T-cell (primary cell): ENCODE measurements at regions not wholly inside any gene's neighbourhood (a gene's known extent, or its start where the extent isn't known, plus 50 kb on each side); places are given as distances from the start of the nearest gene placed in this dataset.

Experiments
- ATAC-seq, 4 experiments: fragments of 200-7000 bp in 3 of 4; fragments of 150-1000 bp in 1 of 4; cut with Tn5 transposase; replicated peaks in 1 of 4; 1 replicate in 3 of 4; 2 replicates in 1 of 4; pipeline ENCODE4 v1.10.0; 2021; ENCODE audit warnings: moderate library complexity in 3 of 4, mild to moderate bottlenecking in 2 of 4, moderate number of reproducible peaks in 1 of 4
- CTCF ChIA-PET, 2 donors: fragments of 300-600 bp; sonication (Branson Sonifier 250); formaldehyde crosslinking; loops; one replicate each; lab custom pipeline; 2022; ENCODE audit warnings: antibody characterized with exemption in 2 of 2; lab: Charles Lee
- POLR2A ChIA-PET, 2 donors: fragments of 300-600 bp; sonication (Branson Sonifier 250); formaldehyde crosslinking; loops; one replicate each; lab custom pipeline; 2022; ENCODE audit warnings: antibody characterized with exemption in 2 of 2; lab: Charles Lee
- DNase-seq, 35 experiments: peaks; one replicate each; pipeline versions ENCODE4 v3.0.0 to v3.0.0-alpha.2; 2013 to 2023
- H3K27ac ChIP-seq: one replicate; pipeline ENCODE4 v1.5.1; 2013; ENCODE audit warnings: low read length
- H3K27me3 ChIP-seq, 2 experiments: replicated peaks in 1 of 2; 1 replicate in 1 of 2; 2 replicates in 1 of 2; pipeline versions ENCODE4 v1.6.1 to v1.7.0; 2013; ENCODE audit warnings: low read length in 1 of 2, mixed read lengths in 1 of 2; ENCODE audit not compliant: control insufficient read depth in 2 of 2, insufficient read depth in 2 of 2; ENCODE audit errors: extremely low read depth in 1 of 2
- H3K36me3 ChIP-seq, 2 donors: 1 replicate in 1 of 2; 2 replicates in 1 of 2; pipeline versions ENCODE4 v1.6.1 to v1.7.0; 2013; ENCODE audit warnings: low read length in 1 of 2; ENCODE audit not compliant: control insufficient read depth in 2 of 2, insufficient read depth in 1 of 2; ENCODE audit errors: extremely low read depth in 1 of 2
- H3K4me1 ChIP-seq, 2 experiments: 1 replicate in 1 of 2; 2 replicates in 1 of 2; pipeline versions ENCODE4 v1.6.1 to v1.7.0; 2013; ENCODE audit warnings: low read length in 2 of 2, mixed read lengths in 1 of 2; ENCODE audit not compliant: insufficient read depth in 2 of 2, control insufficient read depth in 1 of 2; ENCODE audit errors: extremely low read depth in 1 of 2
- H3K4me3 ChIP-seq, 2 donors: 1 replicate in 1 of 2; 2 replicates in 1 of 2; pipeline versions ENCODE4 v1.5.1 to v1.7.0; 2013; ENCODE audit warnings: mild to moderate bottlenecking in 2 of 2, low read length in 1 of 2, moderate library complexity in 1 of 2; ENCODE audit not compliant: control insufficient read depth in 1 of 2; ENCODE audit errors: extremely low read depth in 1 of 2
- H3K9me3 ChIP-seq: 2 replicates; pipeline ENCODE4 v1.7.0; 2013
- H3K27ac Mint-ChIP-seq, 2 donors: one replicate each; pipeline ENCODE4 v1.8.0; 2020 to 2021; ENCODE audit warnings: mild to moderate bottlenecking in 2 of 2, mixed read lengths in 2 of 2
- H3K27me3 Mint-ChIP-seq, 2 donors: one replicate each; pipeline ENCODE4 v1.8.0; 2021 to 2022; ENCODE audit warnings: mixed read lengths in 2 of 2
- H3K36me3 Mint-ChIP-seq: one replicate; pipeline ENCODE4 v1.8.0; 2021; ENCODE audit warnings: mixed read lengths
- H3K4me1 Mint-ChIP-seq, 3 donors: one replicate each; pipeline ENCODE4 v1.8.0; 2020 to 2022; ENCODE audit warnings: mixed read lengths in 3 of 3, mild to moderate bottlenecking in 1 of 3
- H3K4me3 Mint-ChIP-seq, 3 donors: one replicate each; pipeline ENCODE4 v1.8.0; 2020 to 2022; ENCODE audit warnings: mild to moderate bottlenecking in 3 of 3, mixed read lengths in 3 of 3, moderate library complexity in 3 of 3
- H3K9me3 Mint-ChIP-seq, 3 donors: one replicate each; pipeline ENCODE4 v1.8.0; 2020 to 2022; ENCODE audit warnings: mixed read lengths in 3 of 3
- WGBS: methylation state at CpG from one replicate; pipeline ENCODE4 v1.1.5; 2013; ENCODE audit warnings: missing lambda C conversion rate; ENCODE audit not compliant: insufficient coverage; 5-methylcytosine and 5-hydroxymethylcytosine counted together

DNA sequence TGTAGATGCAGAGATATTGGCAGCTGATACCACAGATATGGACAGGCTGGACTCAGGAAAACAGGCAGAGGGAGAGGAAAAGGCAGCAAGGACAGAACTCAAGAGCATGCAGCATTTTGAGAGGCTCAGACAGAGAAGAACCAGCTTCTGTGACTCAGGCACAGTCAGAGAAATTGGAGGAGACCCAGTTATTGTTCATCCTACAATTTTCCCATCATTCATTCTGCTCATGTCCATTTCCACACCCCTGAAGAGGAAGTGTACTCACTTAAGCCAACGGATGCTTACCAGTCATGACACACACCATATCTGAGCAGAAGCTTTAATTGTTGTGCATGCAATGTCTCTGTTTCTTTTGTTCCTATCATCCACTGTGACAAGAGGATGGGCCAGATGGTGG, 359.8 kb upstream of the HTR2A start:
- POLR2A ChIA-PET, result no interaction called here
- no peaks in the 10 kb centered on the region for H3K9me3 ChIP-seq
- DNase-seq (no peak), ATAC-seq (no peak)
- no peaks in the 10 kb centered on the region for H3K36me3 ChIP-seq
- H3K9me3 Mint-ChIP-seq, result no peaks in the 10 kb centered on the region
- no peak overlapping the region for H3K4me3 ChIP-seq
- H3K4me1 Mint-ChIP-seq, result no peaks in the 10 kb centered on the region
- H3K4me1 ChIP-seq, result no peaks in the 10 kb centered on the region
- H3K36me3 Mint-ChIP-seq, result no peaks in the 10 kb centered on the region
- H3K27ac Mint-ChIP-seq, result no peak overlapping the region
- CTCF ChIA-PET, result no interaction called here
- no peak overlapping the region for H3K27ac ChIP-seq
- H3K4me3 Mint-ChIP-seq, result no peak overlapping the region
- 86% methylated on average over 1 of the region's 1 CpG for WGBS
- no peaks in the 10 kb centered on the region for H3K27me3 ChIP-seq
- H3K27me3 Mint-ChIP-seq, result peaks cover 0 to 3% of the 10 kb centered on the region in 2 donors

DNA sequence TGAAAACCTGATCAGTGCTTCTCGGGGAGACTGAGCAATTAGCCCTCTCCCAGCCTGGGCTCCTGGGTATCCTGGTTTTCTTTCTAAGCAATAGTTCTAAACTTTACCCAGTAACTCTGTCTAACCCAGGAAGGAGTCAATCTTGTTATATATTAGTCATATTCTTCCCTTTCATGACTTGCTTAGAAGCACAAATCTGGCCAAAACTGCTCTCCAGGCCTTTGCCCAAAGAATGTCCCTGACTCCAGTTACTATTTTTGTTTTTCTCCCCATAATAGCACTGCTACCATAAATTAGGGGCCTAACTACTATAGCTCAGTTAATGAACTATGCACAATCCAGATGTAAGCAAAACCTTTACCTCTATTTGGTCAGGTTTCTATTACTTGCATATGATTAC, 355.8 kb upstream of the HTR2A start:
- no peaks in the 10 kb centered on the region for H3K9me3 Mint-ChIP-seq
- WGBS, result 57% methylated on average over 1 of the region's 1 CpG
- no peak overlapping the region for H3K27ac Mint-ChIP-seq

DNA sequence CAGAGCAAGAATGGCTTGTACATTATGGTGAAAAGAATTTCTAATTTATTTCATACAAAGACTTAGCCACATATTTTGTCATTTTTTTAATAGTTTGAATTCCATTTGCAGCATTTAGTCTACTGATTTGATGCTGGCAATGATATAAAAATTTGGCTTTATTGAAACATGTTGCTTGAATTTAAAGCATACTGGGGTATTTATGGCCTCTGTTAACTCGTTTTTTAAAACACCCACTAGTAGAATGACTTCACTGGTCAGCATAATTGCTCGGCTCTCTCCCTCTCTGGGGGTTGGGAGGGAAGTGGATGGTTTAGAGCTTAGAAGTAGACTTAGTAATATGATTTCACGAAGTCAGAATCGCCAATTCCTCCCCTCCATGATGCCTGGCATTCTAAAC, 354.9 kb upstream of the HTR2A start:
- H3K36me3 ChIP-seq, result no peaks in the 10 kb centered on the region
- H3K9me3 ChIP-seq, result no peaks in the 10 kb centered on the region
- DNase-seq, result no peak
- no peak for ATAC-seq
- H3K4me3 Mint-ChIP-seq, result no peak overlapping the region
- H3K4me1 ChIP-seq, result no peaks in the 10 kb centered on the region
- no peak overlapping the region for H3K27ac ChIP-seq
- no peaks in the 10 kb centered on the region for H3K4me1 Mint-ChIP-seq
- H3K27me3 ChIP-seq, result no peaks in the 10 kb centered on the region
- POLR2A ChIA-PET, result no interaction called here
- no peak overlapping the region for H3K4me3 ChIP-seq
- no peaks in the 10 kb centered on the region for H3K9me3 Mint-ChIP-seq
- H3K27me3 Mint-ChIP-seq, result no peaks in the 10 kb centered on the region
- WGBS, result no CpG with 5 or more reads among the region's 4 CpGs
- no peak overlapping the region for H3K27ac Mint-ChIP-seq
- CTCF ChIA-PET, result no interaction called here
- H3K36me3 Mint-ChIP-seq, result no peaks in the 10 kb centered on the region

More for the DNA sequence above, 355.8 kb upstream of the HTR2A start:
- Histone ChIP-seq H3K9me3 (no peaks in the 10 kb centered on the region), H3K4me1 (no peaks in the 10 kb centered on the region), H3K27me3 (no peaks in the 10 kb centered on the region), H3K27ac (no peak overlapping the region), H3K36me3 (no peaks in the 10 kb centered on the region), H3K4me3 (no peak overlapping the region)
- ChIA-PET POLR2A (no interaction called here), CTCF (no interaction called here)
- no peak overlapping the region for H3K4me3 Mint-ChIP-seq
- no peaks in the 10 kb centered on the region for H3K4me1 Mint-ChIP-seq
- H3K27me3 Mint-ChIP-seq, result no peaks in the 10 kb centered on the region
- ATAC-seq (no peak), DNase-seq (no peak)
- no peaks in the 10 kb centered on the region for H3K36me3 Mint-ChIP-seq

DNA sequence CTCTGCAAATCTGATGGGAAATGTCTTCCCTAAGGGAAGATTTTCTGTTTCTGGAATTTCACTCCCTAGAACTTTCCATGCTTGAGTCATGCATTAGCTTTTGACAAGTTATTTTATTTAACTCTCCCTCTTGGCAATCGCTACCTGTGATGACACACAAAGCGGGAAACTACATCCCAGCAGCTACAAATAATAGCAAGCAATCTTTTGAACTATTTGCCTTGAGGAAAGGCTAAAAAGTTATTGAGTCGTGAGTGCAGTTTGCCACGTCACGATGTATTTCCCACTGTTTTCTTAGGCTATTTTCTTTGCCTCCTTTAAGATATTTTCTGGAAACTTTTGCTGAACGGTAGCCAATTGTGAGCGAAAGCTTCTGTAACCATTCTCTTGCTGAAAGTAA, 353.3 kb upstream of the HTR2A start:
- Mint-ChIP-seq H3K4me1 (no peaks in the 10 kb centered on the region), H3K36me3 (no peaks in the 10 kb centered on the region), H3K9me3 (peaks cover 0 to 4% (median 3%) of the 10 kb centered on the region in 3 donors), H3K4me3 (no peak overlapping the region), H3K27me3 (no peaks in the 10 kb centered on the region), H3K27ac (no peak overlapping the region)
- no peak for DNase-seq
- H3K36me3 ChIP-seq, result no peaks in the 10 kb centered on the region
- ChIA-PET CTCF (no interaction called here), POLR2A (no interaction called here)
- H3K4me3 ChIP-seq, result no peak overlapping the region
- no peaks in the 10 kb centered on the region for H3K27me3 ChIP-seq
- WGBS, result 81% methylated on average over 4 of the region's 7 CpGs
- no peaks in the 10 kb centered on the region for H3K9me3 ChIP-seq
- no peak overlapping the region for H3K27ac ChIP-seq
- no peak for ATAC-seq
- H3K4me1 ChIP-seq, result no peaks in the 10 kb centered on the region

DNA sequence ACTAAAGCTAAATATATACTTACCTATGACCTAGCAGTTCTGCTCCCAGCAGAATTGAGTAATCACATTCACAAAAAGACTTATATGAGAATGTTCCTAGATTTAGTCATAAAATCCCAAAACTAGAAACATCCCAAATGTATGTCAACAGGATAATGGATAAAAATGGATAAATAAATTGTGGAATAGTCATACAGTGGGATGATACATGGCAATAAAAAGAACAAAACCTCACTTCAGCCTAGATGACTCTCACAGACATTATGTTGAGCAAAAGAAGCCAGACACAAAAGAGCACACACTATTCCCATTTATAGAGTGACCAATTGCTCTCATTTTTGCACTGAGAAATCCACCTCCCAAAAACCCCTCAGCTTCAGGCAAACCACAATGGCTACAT, 352.4 kb upstream of the HTR2A start:
- peaks cover 0 to 4% (median 3%) of the 10 kb centered on the region in 3 donors for H3K9me3 Mint-ChIP-seq
- POLR2A ChIA-PET, result no interaction called here
- H3K27me3 ChIP-seq, result no peaks in the 10 kb centered on the region
- no peak overlapping the region for H3K27ac Mint-ChIP-seq
- H3K36me3 Mint-ChIP-seq, result no peaks in the 10 kb centered on the region
- CTCF ChIA-PET, result no interaction called here
- H3K36me3 ChIP-seq, result no peaks in the 10 kb centered on the region
- H3K4me3 ChIP-seq, result no peak overlapping the region
- DNase-seq (no peak), ATAC-seq (no peak)
- no peaks in the 10 kb centered on the region for H3K4me1 Mint-ChIP-seq
- no peaks in the 10 kb centered on the region for H3K9me3 ChIP-seq
- H3K27ac ChIP-seq, result no peak overlapping the region
- H3K4me1 ChIP-seq, result no peaks in the 10 kb centered on the region
- no peaks in the 10 kb centered on the region for H3K27me3 Mint-ChIP-seq
- H3K4me3 Mint-ChIP-seq, result no peak overlapping the region

DNA sequence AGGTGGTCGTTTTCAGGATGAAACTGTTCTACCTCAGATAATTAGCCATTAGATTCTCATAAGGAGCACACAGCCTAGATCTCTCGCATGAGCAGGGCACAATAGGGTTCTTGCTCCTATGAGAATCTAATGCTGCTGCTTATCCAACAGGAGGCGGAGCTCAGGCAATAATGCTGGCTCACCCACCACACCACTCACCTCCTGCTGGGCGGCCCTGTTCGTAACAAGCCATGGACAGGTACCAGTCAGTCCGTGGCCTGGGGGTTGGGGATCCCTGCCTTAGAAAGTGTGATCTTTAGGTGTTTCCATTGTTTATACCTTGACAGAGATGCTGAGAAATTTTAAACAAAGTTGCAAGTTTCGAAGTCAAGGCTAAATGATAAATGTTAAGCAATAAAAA, 344.6 kb upstream of the HTR2A start:
- Histone ChIP-seq H3K27me3 (no peaks in the 10 kb centered on the region), H3K36me3 (no peaks in the 10 kb centered on the region), H3K4me1 (no peaks in the 10 kb centered on the region), H3K9me3 (no peaks in the 10 kb centered on the region), H3K4me3 (no peak overlapping the region), H3K27ac (no peak overlapping the region)
- Mint-ChIP-seq H3K27me3 (no peaks in the 10 kb centered on the region), H3K36me3 (no peaks in the 10 kb centered on the region), H3K9me3 (peaks cover 2 to 10% (median 3%) of the 10 kb centered on the region in 3 donors), H3K27ac (no peak overlapping the region), H3K4me1 (no peaks in the 10 kb centered on the region), H3K4me3 (no peak overlapping the region)
- ATAC-seq (no peak), DNase-seq (no peak)
- WGBS, result 88% methylated on average over 4 of the region's 7 CpGs
- ChIA-PET POLR2A (no interaction called here), CTCF (no interaction called here)

DNA sequence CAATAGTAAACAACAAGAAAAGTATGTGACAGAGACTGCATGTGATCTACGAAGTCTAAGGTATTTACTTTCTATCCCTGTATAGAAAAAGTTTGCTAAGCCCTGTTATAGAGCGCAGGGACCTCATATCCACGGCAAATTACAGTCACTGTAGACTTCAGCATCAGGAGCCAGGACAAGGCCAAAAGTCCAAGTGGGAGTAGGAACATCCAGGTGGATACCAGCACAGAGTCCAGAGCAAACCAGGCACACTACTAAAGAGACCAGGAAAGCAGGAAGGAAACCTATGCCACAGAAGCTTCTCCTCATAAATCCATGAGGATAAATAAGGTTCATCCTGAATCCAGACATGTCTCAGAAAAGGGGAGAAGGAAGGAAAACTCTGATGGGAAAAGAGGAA, 342.2 kb upstream of the HTR2A start:
- Mint-ChIP-seq H3K9me3 (peaks cover 0 to 6% (median 2%) of the 10 kb centered on the region in 3 donors), H3K27ac (no peak overlapping the region), H3K4me3 (no peak overlapping the region), H3K27me3 (no peaks in the 10 kb centered on the region), H3K4me1 (no peaks in the 10 kb centered on the region), H3K36me3 (no peaks in the 10 kb centered on the region)
- ATAC-seq, result no peak
- Histone ChIP-seq H3K27me3 (no peaks in the 10 kb centered on the region), H3K36me3 (no peaks in the 10 kb centered on the region), H3K9me3 (no peaks in the 10 kb centered on the region), H3K4me1 (no peaks in the 10 kb centered on the region), H3K27ac (no peak overlapping the region), H3K4me3 (no peak overlapping the region)
- CTCF ChIA-PET, result no interaction called here
- POLR2A ChIA-PET, result no interaction called here
- WGBS, result 100% methylated on average over 2 of the region's 3 CpGs
- no peak for DNase-seq
